Left ventricle myocardium superior (tissue), 1 donor: ENCODE measurements at regions not wholly inside any gene's neighbourhood (a gene's known extent, or its start where the extent isn't known, plus 50 kb on each side); places are given as distances from the start of the nearest gene placed in this dataset.

Experiments
- ATAC-seq: fragments of 200-7000 bp; cut with Tn5 transposase; one replicate; pipeline ENCODE4 v1.9.1; 2020; ENCODE audit warnings: mild to moderate bottlenecking, moderate library complexity
- DNase-seq: peaks from one replicate; pipeline ENCODE4 v3.0.0-alpha.2; 2020
- intact Hi-C: fragments of 100-400 bp; cut with micrococcal nuclease; formaldehyde crosslinking; loops from one replicate; pipeline ENCODE4 v1.11.0; 2022
- donor health status: DM: no; HTN: yes; CAD: no; lungs with severe emphysema.

DNA sequence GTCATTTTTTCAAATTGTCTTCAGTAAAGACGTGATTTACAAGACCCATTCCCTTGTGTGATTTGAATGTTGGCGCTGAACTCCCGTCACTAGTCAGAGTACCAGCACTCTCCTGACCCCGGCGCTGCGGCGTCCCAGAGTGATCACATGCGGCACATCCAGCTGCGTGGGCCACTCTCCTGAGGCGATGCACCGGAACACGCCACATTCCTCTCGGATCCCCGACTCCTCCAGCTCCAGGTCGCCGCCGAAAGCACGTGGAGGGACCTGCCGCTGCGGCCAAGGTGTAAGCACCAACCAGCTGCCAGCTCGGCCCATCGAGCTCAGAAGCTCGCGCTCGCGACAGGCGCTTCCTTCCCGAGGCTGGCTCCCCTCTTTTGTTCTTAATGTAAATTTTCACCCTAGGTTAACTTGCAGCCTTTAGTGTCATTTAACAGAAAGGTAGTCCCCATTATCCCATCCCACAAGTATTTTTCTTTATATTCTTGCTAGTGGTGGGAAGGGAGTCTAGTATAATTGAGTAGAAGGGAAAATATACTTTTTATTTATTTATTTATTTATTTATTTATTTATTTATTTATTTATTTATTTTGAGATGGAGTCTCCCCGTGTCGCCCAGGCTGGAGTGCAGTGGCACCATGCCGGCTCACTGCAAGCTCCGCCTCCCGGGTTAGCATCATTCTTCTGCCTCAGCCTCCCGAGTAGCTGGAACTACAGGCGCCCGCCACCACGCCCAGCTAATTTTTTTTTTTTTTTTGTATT lies 61.7 kb upstream of the VGLL3 start:
- intact Hi-C loops = no loop called here
- ATAC-seq = no peak
- no peak for DNase-seq

DNA sequence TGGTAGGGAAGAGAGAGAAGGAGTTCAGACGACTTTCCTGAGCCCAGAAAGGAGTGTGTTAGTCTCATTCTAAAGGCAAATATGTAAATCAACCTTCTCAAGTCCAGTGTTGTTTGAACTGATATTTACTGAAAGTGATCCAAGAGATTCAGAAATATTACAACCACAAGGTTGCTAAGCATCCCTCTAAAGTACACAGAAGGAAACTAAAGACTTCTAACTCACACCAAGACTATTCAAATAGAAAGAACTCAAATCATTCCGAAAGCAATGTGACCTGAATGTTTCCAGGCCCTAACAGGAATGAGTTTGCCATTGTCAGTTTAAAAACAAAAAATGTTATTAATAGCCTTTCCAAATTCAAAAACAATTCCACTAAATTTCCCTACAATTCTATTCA lies 56.9 kb upstream of the VGLL3 start:
- DNase-seq (no peak), ATAC-seq (no peak)
- intact Hi-C loops = no loop called here

DNA sequence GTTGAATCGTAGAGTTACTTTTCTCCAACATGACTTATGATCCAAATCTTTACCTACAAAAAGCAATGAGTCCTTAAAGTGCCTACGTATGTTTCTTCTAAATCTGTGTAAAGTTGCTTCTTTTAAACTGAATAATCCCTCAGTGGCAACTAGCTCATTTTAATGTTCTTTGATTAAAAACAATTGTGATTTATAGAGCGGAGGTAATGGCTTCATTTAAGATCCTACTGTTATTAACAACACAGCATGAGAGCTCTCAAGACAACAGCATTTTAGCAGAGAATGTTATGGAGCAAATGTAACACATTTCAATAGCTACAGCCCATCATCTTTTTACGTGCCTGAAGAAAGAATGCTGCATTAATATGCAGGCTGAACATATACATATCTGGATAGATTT lies 55.3 kb upstream of the VGLL3 start:
- DNase-seq (no peak), ATAC-seq (no peak)
- intact Hi-C loops = no loop called here

DNA sequence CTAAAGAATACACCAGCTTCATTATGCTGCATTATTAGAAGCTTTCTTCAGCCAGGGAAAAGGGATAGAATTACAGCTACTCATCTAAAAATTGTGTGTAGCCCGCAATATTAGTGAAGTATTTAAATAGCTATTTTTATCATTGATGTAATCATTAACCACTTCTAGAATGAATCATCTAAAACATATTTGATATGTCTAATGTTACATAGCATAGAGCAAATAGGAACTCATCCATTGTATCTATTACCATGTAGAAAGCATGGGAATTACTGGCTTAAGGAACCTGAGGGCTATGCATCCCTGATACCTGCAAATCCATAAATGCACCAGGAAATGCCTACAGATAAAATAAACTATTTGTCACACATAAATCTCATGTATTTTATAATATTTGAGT lies 54.5 kb upstream of the VGLL3 start:
- intact Hi-C loops = no loop called here
- DNase-seq (no peak), ATAC-seq (no peak)

DNA sequence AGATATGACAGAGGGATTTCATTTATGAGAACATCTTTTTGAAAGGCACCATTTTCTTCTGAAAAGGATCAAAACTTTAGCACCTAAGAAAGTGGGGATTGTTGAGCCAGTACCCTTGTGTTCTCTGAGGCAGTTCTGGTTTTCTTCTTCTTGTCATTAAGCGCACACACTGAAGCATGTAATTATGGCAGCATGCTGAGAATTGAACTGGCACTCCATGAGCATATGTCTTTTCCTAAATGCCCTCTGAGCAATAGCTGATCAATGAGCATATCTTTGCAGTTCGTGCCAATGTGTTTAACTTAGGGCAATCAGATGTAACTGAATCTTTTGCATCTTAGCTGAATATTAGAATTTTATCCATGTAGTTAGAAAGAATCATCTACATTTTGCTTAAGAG lies 53.9 kb upstream of the VGLL3 start:
- intact Hi-C loops = no loop called here
- no peak for DNase-seq
- ATAC-seq = no peak

DNA sequence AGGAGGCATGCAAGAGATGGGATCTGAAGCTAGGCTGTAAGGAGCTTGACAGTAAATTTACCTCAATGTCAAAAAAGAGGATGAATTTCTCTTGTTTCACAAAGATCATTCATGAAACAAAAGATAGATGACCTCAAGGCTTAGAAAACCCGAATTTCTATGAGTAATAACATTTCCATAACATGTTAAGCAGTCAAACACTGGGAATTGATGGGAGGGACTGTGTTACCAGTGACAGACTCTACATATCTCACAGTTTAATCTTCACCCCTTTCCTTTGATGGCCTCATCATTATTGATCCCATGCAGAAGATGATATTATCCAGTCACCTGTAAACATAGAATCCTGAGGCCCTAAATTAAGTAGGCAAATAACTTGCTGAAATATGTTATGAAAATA lies 53.5 kb upstream of the VGLL3 start:
- ATAC-seq (no peak), DNase-seq (no peak)
- intact Hi-C loops = no loop called here

- ATAC-seq = no peak
- no peak for DNase-seq
- intact Hi-C loops = no loop called here
Measured at GRCh38 chr3:87041191-87041590, 50.2 kb upstream of the VGLL3 start.
